ENCODE measurements at regions not wholly inside any gene's neighbourhood (a gene's known extent, or its start where the extent isn't known, plus 50 kb on each side); places are given as distances from the start of the nearest gene placed in this dataset.
"Not testable (repeated sequence)": the region's sequence is repeated elsewhere in the genome, so short reads cannot be mapped to it uniquely, and the experiment has no call there.

GRCh38 chr1:105210747-105211146, 1461.0 kb downstream of the AMY1C start:
- FAIRE-seq, result no peak

- no peak for FAIRE-seq
These were observed 1481.7 kb downstream of the AMY1C start for GRCh38 chr1:105231378-105231777.

- FAIRE-seq, result no peak
These were observed 1493.7 kb downstream of the AMY1C start for GRCh38 chr1:105243411-105243810.

- FAIRE-seq, result no peak
These were observed 1494.3 kb downstream of the AMY1C start for GRCh38 chr1:105243969-105244368.

- no peak for FAIRE-seq
These were observed 1505.2 kb downstream of the AMY1C start for GRCh38 chr1:105254906-105255305.

GRCh38 chr1:105260001-105260400, 1510.3 kb downstream of the AMY1C start:
- FAIRE-seq, result no peak

GRCh38 chr1:105270966-105271365, 1521.3 kb downstream of the AMY1C start:
- FAIRE-seq, result no peak

- not testable (repeated sequence) for FAIRE-seq
These were observed 1522.7 kb downstream of the AMY1C start for GRCh38 chr1:105272376-105272775.

GRCh38 chr1:105294838-105295237, 1545.1 kb downstream of the AMY1C start:
- no peak for FAIRE-seq

GRCh38 chr1:105310063-105310462, 1560.4 kb downstream of the AMY1C start:
- no peak for FAIRE-seq

GRCh38 chr1:105317976-105318375, 1568.3 kb downstream of the AMY1C start:
- no peak for FAIRE-seq

- no peak for FAIRE-seq
These were observed 1577.2 kb downstream of the AMY1C start for GRCh38 chr1:105326886-105327285.

GRCh38 chr1:105337420-105337819, 1587.7 kb downstream of the AMY1C start:
- FAIRE-seq, result no peak

- FAIRE-seq, result no peak
These were observed 1593.6 kb downstream of the AMY1C start for GRCh38 chr1:105343317-105343716.

GRCh38 chr1:105359457-105359856, 1609.8 kb downstream of the AMY1C start:
- no peak for FAIRE-seq

- no peak for FAIRE-seq
These were observed 1612.7 kb downstream of the AMY1C start for GRCh38 chr1:105362438-105362837.

GRCh38 chr1:105368446-105368845, 1618.7 kb downstream of the AMY1C start:
- FAIRE-seq, result no peak

GRCh38 chr1:105373681-105374080, 1624.0 kb downstream of the AMY1C start:
- no peak for FAIRE-seq

- FAIRE-seq, result no peak
These were observed 1636.8 kb downstream of the AMY1C start for GRCh38 chr1:105386489-105386888.

- no peak for FAIRE-seq
These were observed 1646.3 kb downstream of the AMY1C start for GRCh38 chr1:105396001-105396400.

GRCh38 chr1:105398909-105399308, 1649.2 kb downstream of the AMY1C start:
- FAIRE-seq, result no peak

GRCh38 chr1:105399716-105400115, 1650.0 kb downstream of the AMY1C start:
- FAIRE-seq, result no peak

GRCh38 chr1:105416261-105416660, 1640.2 kb upstream of the PRMT6 start:
- no peak for FAIRE-seq

GRCh38 chr1:105419030-105419429, 1637.4 kb upstream of the PRMT6 start:
- FAIRE-seq, result no peak

- FAIRE-seq, result no peak
These were observed 1628.9 kb upstream of the PRMT6 start for GRCh38 chr1:105427543-105427942.
